SU-DHL-6 (cell line): ENCODE measurements at regions not wholly inside any gene's neighbourhood (a gene's known extent, or its start where the extent isn't known, plus 50 kb on each side); places are given as distances from the start of the nearest gene placed in this dataset.

Source experiments
- CTCF ChIP-seq: fragments of 200-600 bp; sonication (generic); IDR thresholded peaks from one replicate; pipeline ENCODE4 v1.5.1; 2017; ENCODE audit warnings: antibody characterized with exemption, mild to moderate bottlenecking, low read length, moderate library complexity; ENCODE audit not compliant: insufficient read depth, poor library complexity, severe bottlenecking
- EZH2phosphoT487 ChIP-seq: fragments of 200-600 bp; sonication (generic), shearing (Covaris generic); conservative IDR thresholded peaks from 2 replicates; pipeline ENCODE4 v1.6.1; 2018; ENCODE audit warnings: mild to moderate bottlenecking, antibody characterized with exemption, low read length, moderate library complexity, mixed read lengths

- TF ChIP-seq CTCF (no peak), EZH2phosphoT487 (no peak)
These were observed 175.5 kb upstream of the KLF4 start for GRCh38 chr9:107665057-107665456.
